ENCODE measurements at regions not wholly inside any gene's neighbourhood (a gene's known extent, or its start where the extent isn't known, plus 50 kb on each side); places are given as distances from the start of the nearest gene placed in this dataset.

- no peak for TF ChIP-seq CTCF (IDR thresholded peaks at IDR 0.05)
- no peak for TF ChIP-seq EZH2 (IDR thresholded peaks at IDR 0.05; ENCODE audit: borderline replicate concordance, insufficient read depth, low read depth, low read length, poor library complexity, severe bottlenecking)
Observed at GRCh38 chr3:170695486-170696064, 109.7 kb upstream of the SLC7A14 start.
